IMR-90 (cell line): ENCODE measurements at regions not wholly inside any gene's neighbourhood (a gene's known extent, or its start where the extent isn't known, plus 50 kb on each side); places are given as distances from the start of the nearest gene placed in this dataset.

Source experiments
- CTCF ChIP-seq: conservative IDR thresholded peaks from 2 replicates; pipeline ENCODE4 v1.5.1; 2012; ENCODE audit warnings: mild to moderate bottlenecking, low read depth, low read length, improper control_type of control experiment

GRCh38 chr9:81375187-81376100 is 313.9 kb downstream of the TLE1 start (continued):
- TF ChIP-seq CTCF: no peak
